Retinal pigment epithelial cell (primary cell): ENCODE measurements at regions not wholly inside any gene's neighbourhood (a gene's known extent, or its start where the extent isn't known, plus 50 kb on each side); places are given as distances from the start of the nearest gene placed in this dataset.
"Not testable (repeated sequence)": the region's sequence is repeated elsewhere in the genome, so short reads cannot be mapped to it uniquely, and the experiment has no call there.

Experiments
- DNase-seq: peaks from one replicate; pipeline ENCODE4 v3.0.0-alpha.2; 2010; ENCODE audit warnings: low read depth
- H3K4me3 ChIP-seq: 2 replicates; pipeline ENCODE4 v1.5.1; 2011; ENCODE audit warnings: mild to moderate bottlenecking, low read length, control low read depth, moderate library complexity
- TF ChIP-seq, protein P1 (sequence below): conservative IDR thresholded peaks from 2 replicates; pipeline ENCODE4 v1.5.1; 2011; ENCODE audit warnings: low read depth, low read length, control low read depth, inconsistent platforms

DNA sequence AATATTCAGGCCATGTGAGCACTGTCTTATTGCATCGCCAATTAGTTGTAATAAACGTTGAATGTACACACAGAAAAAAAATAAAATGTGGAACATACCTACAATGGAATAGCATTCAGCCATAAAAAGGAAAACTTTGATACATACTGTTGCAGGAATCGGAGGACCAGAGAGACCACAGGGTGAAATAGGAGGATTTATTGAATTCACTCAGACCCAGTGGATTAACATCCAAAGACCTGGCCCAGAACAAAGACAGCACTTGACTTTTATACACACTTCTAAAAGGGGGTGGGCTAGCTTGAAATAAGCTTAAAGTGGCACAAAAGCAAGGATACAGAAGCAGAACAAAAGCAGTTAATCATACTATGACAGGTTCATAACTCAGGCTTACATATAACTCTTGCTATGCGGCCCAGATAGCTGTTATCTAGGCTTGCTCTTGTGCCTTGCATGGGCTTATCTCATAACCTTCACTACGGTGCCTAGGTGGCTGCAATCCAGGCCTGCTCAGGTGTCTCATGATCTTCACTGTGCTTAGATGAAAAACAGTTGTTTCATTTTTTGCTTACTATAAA, 292.2 kb upstream of the TAC1 start:
- TF ChIP-seq, protein P1, sequence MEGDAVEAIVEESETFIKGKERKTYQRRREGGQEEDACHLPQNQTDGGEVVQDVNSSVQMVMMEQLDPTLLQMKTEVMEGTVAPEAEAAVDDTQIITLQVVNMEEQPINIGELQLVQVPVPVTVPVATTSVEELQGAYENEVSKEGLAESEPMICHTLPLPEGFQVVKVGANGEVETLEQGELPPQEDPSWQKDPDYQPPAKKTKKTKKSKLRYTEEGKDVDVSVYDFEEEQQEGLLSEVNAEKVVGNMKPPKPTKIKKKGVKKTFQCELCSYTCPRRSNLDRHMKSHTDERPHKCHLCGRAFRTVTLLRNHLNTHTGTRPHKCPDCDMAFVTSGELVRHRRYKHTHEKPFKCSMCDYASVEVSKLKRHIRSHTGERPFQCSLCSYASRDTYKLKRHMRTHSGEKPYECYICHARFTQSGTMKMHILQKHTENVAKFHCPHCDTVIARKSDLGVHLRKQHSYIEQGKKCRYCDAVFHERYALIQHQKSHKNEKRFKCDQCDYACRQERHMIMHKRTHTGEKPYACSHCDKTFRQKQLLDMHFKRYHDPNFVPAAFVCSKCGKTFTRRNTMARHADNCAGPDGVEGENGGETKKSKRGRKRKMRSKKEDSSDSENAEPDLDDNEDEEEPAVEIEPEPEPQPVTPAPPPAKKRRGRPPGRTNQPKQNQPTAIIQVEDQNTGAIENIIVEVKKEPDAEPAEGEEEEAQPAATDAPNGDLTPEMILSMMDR = no peak
- DNase-seq = no peak
- no peak overlapping the region for H3K4me3 ChIP-seq

DNA sequence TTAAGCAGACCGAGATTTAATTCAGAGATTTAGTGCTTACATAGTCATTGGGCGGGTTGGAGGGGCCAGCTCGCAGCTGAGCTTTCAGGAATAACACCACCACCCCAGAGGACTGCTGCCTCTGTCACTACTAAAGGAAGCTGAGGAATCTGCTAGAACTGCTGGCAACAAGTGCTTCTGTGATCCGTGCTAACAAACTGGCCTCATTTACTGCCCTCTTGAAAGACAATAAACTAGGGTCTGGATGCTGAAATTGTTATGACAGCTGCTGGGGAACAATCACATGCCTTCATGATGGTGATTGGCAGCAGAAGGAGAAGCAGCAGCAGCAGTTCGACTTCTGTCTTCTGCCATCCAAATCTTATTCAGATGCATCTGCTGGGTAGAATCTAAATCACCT, 285.5 kb upstream of the TAC1 start:
- DNase-seq = no peak
- no peak overlapping the region for H3K4me3 ChIP-seq
- TF ChIP-seq, protein P1 = no peak

DNA sequence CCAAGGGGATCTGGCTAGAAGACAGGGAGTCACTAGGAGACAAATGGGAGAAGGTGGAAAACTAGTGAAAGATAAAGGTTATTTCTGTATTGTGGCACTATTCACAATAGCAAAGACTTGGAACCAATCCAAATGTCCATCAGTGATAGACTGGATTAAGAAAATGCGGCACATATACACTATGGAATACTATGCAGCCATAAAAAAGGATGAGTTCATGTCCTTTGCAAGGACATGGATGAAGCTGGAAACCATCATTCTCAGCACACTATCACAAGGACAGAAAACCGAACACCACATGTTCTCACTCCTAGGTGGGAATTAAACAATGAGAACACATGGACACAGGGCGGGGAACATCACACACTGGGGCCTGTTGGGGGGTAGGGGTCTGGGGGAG, 282.4 kb upstream of the TAC1 start:
- H3K4me3 ChIP-seq, DNase-seq: not testable (repeated sequence)

DNA sequence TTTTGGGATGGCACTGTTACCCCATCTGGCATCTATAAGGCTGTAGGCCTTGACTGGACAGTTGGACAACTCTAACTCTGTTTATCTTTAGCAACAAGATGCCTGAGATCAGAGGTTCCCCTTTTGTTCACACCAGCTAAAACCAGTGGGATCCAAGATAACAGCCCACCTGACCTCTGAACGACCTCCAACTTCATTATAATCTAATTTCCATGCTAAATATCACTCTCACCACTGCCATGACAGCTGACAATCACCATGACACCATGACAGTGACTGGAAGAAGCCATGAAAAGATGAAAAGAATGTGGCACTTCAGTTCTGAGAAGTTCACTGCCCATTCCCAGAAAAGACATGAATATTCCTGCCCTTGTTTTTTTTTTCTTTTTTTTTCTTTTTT, 281.4 kb upstream of the TAC1 start:
- TF ChIP-seq, protein P1 = no peak
- no peak overlapping the region for H3K4me3 ChIP-seq
- no peak for DNase-seq

DNA sequence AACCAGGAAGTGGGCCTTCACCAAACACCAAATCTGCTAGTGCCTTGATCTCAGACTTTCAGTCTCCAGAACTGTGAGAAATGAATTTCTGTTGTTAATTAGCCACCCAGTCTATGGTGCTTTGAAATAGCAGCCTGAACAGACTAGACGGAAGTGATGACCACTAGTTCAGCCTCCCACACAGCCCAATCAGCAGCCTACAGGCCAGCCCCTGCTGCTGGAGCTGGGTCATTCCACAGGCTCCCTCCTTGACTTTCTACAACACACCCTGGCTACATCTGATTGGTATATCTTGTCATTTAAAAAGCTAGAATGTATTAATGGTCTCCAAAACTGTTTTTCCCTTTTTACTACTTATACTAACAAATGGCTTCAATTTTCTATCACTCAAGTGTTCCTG, 277.2 kb upstream of the TAC1 start:
- DNase-seq = no peak
- no peak overlapping the region for H3K4me3 ChIP-seq
- TF ChIP-seq, protein P1 = no peak

DNA sequence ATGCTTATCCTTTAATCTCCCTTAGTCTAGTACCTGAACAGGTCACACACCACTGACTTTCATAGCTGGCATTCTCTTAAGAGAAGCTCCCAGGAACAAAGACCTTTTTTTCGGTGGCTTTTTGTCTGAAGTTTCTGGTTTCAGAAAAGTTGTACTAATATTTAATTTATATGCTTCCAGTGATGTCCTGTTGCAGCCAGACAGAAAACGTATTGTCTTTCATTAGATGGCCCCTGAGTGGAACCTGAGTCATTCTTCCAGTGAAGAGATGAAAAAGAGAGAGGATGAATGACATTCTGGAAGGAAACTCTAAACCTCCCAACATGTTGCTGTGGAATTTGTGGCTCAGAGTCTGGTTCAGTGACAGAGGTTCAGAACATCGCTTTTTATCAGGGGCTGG, 274.8 kb upstream of the TAC1 start:
- DNase-seq = no peak
- no peak overlapping the region for H3K4me3 ChIP-seq
- TF ChIP-seq, protein P1 = no peak

DNA sequence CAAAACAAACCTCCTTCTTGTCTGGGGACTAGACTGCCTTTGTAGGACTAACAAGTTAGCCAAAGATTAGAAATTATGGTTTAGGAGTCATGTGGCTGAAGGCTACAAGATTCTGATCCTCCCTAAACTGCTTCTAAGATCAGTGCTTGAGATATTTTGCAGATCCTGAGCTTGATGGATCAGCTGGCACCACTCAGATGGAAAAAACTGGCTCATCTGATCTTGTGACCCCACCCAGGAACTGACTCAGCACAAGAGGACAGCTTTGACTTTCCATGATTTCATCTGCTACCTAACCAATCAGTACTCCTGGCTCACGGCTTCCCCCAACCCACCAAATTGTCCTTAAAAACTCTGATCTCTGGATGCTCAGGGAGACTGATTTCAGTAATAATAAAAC, 271.5 kb upstream of the TAC1 start:
- TF ChIP-seq, protein P1 = no peak
- H3K4me3 ChIP-seq = no peak overlapping the region
- no peak for DNase-seq

DNA sequence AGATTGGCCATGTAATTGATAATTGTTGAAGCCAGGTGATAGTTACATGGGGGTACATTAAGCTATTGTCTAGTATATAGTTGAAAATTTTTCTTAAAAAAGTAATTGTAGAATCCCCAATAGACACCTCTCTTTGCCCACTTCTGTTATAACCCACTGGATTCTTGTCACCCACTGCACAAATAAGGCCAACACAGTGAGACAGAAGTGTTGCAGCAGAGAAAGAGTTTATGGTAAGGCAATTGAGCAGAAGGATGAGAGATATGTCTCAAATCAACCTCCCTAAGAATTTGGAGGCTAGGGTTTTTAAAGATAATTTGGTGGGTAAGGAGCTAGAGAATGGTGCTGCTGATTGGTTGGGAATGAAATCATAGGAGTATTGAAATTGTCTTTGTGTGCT, 270.3 kb upstream of the TAC1 start:
- TF ChIP-seq, protein P1 = no peak
- no peak for DNase-seq
- no peak overlapping the region for H3K4me3 ChIP-seq
